Germinal center (tissue), 1 donor: ENCODE measurements at regions not wholly inside any gene's neighbourhood (a gene's known extent, or its start where the extent isn't known, plus 50 kb on each side); places are given as distances from the start of the nearest gene placed in this dataset.

Source experiments
- DNase-seq: peaks from one replicate; pipeline ENCODE4 v3.0.0; 2012; ENCODE audit warnings: mixed read lengths, low spot score

- peak; percentile 53 for DNase-seq
Observed at GRCh38 chr22:22810018-22810427, 77.6 kb upstream of the IGLL5 start.

- DNase-seq = no peak
Observed at GRCh38 chr22:22810471-22810870, 77.1 kb upstream of the IGLL5 start.

- peak; percentile 35 for DNase-seq
Observed at GRCh38 chr22:22811016-22812009, 76.3 kb upstream of the IGLL5 start.

GRCh38 chr22:22812031-22812905 is 75.3 kb upstream of the IGLL5 start:
- DNase-seq = peak; percentile 35

DNA sequence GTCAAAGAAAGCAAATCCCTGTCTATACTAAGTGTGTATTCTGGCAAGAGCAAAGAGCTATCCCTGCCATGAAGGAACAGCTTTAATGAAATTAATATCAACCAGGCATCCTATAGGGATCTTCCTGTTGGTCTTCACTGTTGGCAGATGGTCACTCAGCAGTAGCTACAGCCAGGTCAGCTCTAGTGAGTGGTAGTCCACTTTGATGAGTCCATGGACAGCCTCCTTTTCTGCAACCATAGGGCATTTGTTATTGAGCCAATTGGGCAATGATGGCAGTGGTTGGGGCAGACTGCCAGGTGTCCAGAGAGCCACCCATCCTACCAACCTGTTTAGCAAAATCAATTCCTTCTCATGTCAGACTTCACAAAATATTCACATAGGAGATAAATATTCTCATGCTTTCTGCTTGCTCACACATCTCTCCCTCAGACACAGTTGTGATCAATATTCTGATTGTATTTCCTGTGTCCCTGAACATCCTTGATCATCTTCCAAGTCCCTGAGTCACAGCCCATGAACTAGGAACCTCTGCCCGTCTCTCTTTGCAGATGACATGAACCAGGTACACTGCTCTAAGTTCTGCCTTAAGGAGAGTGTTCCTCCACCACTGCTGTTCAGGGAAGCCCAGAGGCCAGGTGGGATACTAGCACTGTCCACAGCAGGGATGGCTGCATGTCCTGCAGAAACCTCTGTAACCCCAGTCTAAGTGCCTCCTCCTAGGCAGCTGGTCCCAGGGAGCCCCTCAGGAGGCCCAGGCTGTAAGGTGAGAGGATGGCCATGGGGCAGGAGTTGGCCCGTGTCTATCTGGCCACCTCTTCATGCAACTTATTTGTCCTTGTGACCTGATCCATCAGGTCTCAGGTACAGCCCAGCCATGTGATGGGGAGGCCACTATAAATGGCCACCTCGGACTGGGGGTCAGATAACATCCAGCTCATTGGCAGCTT is 74.2 kb upstream of the IGLL5 start:
- no peak for DNase-seq

DNA sequence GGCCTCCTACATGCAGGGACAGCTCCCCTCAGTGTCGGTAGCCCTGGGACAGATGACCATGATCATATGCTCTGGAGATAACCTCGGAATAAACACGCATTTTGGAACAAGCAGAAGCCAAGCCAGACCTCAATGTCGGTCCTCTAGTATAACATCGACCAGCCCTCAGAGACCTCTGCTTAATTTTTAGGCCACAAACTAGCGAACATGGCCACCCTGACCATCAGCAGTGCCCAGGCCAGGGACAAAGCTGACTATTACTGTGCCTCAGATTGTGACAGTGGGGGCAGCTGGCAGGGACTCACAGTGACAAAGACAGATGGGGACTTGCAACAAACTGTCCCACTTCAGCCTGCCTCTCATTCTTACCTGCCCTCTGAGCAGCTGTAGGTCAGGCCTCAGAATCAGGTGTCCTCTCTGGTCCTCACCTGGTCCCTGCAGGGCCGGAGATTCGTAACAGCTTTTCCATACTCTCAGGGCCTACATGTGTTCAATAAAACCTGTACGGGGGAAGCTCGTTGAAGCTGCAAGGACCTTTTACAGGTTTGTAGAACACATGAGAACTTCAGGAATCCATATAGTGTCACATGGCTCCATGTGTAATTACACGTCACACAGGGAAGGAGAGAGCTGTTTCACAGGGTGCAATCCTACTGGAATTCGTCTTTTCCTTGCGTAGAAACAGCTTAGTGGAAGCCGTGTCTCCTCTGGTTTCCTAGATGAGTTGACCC is 72.8 kb upstream of the IGLL5 start:
- no peak for DNase-seq

- DNase-seq = no peak
Observed at GRCh38 chr22:22815397-22816170, 72.0 kb upstream of the IGLL5 start.

GRCh38 chr22:22816171-22816514 is 71.5 kb upstream of the IGLL5 start:
- DNase-seq = no peak

GRCh38 chr22:22816766-22817410 is 70.7 kb upstream of the IGLL5 start:
- DNase-seq = no peak

GRCh38 chr22:22817468-22818201 is 70.0 kb upstream of the IGLL5 start:
- no peak for DNase-seq

GRCh38 chr22:22818202-22818538 is 69.4 kb upstream of the IGLL5 start:
- DNase-seq = no peak

- DNase-seq = peak; percentile 67
Observed at GRCh38 chr22:22818861-22819855, 68.5 kb upstream of the IGLL5 start.

GRCh38 chr22:22820076-22820475 is 67.5 kb upstream of the IGLL5 start:
- DNase-seq = no peak

- DNase-seq = no peak
Observed at GRCh38 chr22:22820626-22821025, 67.0 kb upstream of the IGLL5 start.

GRCh38 chr22:22821340-22821739 is 66.3 kb upstream of the IGLL5 start:
- no peak for DNase-seq

DNA sequence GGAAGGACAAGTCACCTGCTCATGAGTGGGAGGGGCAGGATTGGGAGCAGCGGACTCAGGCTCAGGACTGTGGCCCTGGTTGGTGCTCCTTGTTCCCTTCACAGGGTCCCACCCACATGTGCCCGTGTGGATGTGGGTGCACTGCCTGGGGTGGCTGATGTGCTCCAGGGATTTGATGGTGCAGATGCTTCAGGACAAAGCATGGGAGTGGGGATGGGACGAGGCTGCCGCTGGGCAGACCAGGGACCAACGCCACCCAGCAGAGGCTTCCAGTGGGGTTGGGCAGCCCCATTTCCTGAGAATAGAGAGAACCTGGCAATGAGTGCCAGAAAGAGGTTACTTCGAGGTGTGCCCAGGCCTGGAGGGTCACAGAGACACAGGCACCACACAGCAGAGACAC is 65.5 kb upstream of the IGLL5 start:
- no peak for DNase-seq

- DNase-seq = peak; percentile 45
Observed at GRCh38 chr22:22822553-22822952, 65.1 kb upstream of the IGLL5 start.
